Tibial nerve (tissue), 4 donors: ENCODE measurements at regions not wholly inside any gene's neighbourhood (a gene's known extent, or its start where the extent isn't known, plus 50 kb on each side); places are given as distances from the start of the nearest gene placed in this dataset.

Experiments used
- DNase-seq, 2 donors: peaks; one replicate each; pipeline ENCODE4 v3.0.0-alpha.2; 2019; ENCODE audit warnings: low spot score in 2 of 2
- H3K27ac ChIP-seq, 4 donors: fragments of 200-600 bp; sonication (generic) in 3 of 4; one replicate each; pipeline ENCODE4 v1.5.1; 2017 to 2019; ENCODE audit warnings: mild to moderate bottlenecking in 1 of 4
- H3K27me3 ChIP-seq, 2 donors: fragments of 200-600 bp; sonication (generic) in 1 of 2; one replicate each; pipeline versions ENCODE4 v1.5.1 to v1.6.0; 2017 to 2019
- H3K36me3 ChIP-seq, 3 donors: fragments of 200-600 bp; sonication (generic); one replicate each; pipeline ENCODE4 v1.5.1; 2018 to 2019
- H3K4me1 ChIP-seq, 4 donors: fragments of 200-600 bp; sonication (generic) in 3 of 4; one replicate each; pipeline ENCODE4 v1.5.1; 2017 to 2019
- H3K4me3 ChIP-seq, 4 donors: fragments of 200-600 bp; sonication (generic) in 3 of 4; one replicate each; pipeline ENCODE4 v1.5.1; 2017 to 2019; ENCODE audit warnings: mild to moderate bottlenecking in 1 of 4, moderate library complexity in 1 of 4
- H3K9me3 ChIP-seq, 4 donors: fragments of 200-600 bp; sonication (generic) in 3 of 4; one replicate each; pipeline ENCODE4 v1.5.1; 2017 to 2019
- EP300 ChIP-seq, 2 donors: sonication (generic); formaldehyde crosslinking; IDR thresholded peaks; one replicate each; pipeline ENCODE4 v1.6.1; 2017; ENCODE audit warnings: antibody characterized with exemption in 2 of 2, mild to moderate bottlenecking in 1 of 2
- POLR2A ChIP-seq, 2 donors: fragments of 450-650 bp; IDR thresholded peaks; one replicate each; pipeline ENCODE4 v1.6.1; 2017; ENCODE audit warnings: antibody characterized with exemption in 2 of 2, mild to moderate bottlenecking in 2 of 2, moderate library complexity in 2 of 2
- WGBS, 2 donors: methylation state at CpG; one replicate each; pipeline ENCODE4 v1.1.5; 2018; 5-methylcytosine and 5-hydroxymethylcytosine counted together
- TF ChIP-seq, protein P1 (sequence below), 5 experiments: fragments of 200-600 bp in 3 of 5; fragments of 450-650 bp in 2 of 5; sonication (generic) in 3 of 5; IDR thresholded peaks; one replicate each; pipeline ENCODE4 v1.5.1; 2016 to 2019; ENCODE audit warnings: antibody characterized with exemption in 5 of 5, mild to moderate bottlenecking in 3 of 5, moderate library complexity in 2 of 5

DNA sequence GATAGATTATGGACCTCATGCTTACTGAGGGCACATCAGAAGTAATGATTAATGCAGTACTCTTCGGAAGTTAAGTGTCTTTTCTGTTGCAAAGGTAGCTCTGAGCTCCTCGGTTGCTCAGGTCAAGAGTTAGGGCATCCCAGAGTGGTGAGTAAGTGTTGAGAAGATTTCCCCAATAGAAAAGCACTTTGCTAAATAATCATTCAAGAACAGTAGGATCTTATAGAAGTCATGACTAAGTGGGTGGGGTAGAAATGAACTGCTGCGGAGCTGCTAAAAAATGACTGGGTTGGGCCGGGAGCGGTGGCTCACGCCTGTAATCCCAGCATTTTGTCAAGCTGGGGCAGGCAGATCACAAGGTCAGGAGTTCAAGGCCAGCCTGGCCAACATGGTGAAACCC, 648.6 kb upstream of the CAMK1G start:
- Histone ChIP-seq H3K9me3 (no peaks in the 10 kb centered on the region), H3K27me3 (no peaks in the 10 kb centered on the region), H3K36me3 (no peaks in the 10 kb centered on the region), H3K4me1 (no peaks in the 10 kb centered on the region), H3K27ac (no peak overlapping the region), H3K4me3 (no peak overlapping the region)
- TF ChIP-seq POLR2A (IDR thresholded peaks at IDR 0.05) = no peak
- TF ChIP-seq, protein P1, sequence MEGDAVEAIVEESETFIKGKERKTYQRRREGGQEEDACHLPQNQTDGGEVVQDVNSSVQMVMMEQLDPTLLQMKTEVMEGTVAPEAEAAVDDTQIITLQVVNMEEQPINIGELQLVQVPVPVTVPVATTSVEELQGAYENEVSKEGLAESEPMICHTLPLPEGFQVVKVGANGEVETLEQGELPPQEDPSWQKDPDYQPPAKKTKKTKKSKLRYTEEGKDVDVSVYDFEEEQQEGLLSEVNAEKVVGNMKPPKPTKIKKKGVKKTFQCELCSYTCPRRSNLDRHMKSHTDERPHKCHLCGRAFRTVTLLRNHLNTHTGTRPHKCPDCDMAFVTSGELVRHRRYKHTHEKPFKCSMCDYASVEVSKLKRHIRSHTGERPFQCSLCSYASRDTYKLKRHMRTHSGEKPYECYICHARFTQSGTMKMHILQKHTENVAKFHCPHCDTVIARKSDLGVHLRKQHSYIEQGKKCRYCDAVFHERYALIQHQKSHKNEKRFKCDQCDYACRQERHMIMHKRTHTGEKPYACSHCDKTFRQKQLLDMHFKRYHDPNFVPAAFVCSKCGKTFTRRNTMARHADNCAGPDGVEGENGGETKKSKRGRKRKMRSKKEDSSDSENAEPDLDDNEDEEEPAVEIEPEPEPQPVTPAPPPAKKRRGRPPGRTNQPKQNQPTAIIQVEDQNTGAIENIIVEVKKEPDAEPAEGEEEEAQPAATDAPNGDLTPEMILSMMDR (IDR thresholded peaks at IDR 0.05) = no peak
- TF ChIP-seq EP300 (IDR thresholded peaks at IDR 0.05) = no peak
- 83 to 85% methylated on average over 6 of the region's 6 CpGs for WGBS, 2 donors
- no peak for DNase-seq

DNA sequence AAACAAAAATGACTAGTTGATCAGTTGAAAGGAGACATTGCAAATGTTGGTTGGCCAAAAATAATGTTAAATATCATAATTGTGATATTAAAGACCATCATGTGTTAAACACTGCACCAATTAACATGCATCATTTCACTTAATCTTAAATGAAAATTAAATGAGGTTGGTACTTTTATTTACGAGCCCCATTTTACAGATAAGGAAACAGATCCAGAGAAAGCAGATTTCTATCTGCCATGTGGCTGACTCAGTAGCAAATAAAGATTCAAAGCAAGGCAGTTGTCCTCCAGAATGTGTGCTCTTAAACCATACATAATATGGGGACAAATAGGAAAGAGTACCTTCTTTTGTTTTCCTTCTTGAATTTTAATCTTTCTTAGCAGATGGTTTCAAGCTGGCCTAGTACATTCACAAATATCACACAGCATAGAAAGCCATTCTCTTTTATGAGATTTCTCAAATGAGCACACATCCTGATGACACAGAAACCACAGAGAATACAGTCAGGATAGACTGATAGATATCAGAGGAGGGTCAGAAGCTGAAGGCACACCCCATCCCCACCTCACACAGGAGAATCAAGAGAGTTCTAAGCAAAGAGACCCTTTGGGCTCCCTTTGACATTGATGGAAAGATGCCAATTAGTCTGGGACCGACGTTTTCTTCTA, 647.9 kb upstream of the CAMK1G start:
- TF ChIP-seq, protein P1 (IDR thresholded peaks at IDR 0.05) = no peak
- TF ChIP-seq POLR2A (IDR thresholded peaks at IDR 0.05) = no peak
- TF ChIP-seq EP300 (IDR thresholded peaks at IDR 0.05) = no peak
- 41 to 49% methylated on average over 3 of the region's 3 CpGs for WGBS, 2 donors
- no peak for DNase-seq
- Histone ChIP-seq H3K4me3 (no peak overlapping the region), H3K36me3 (no peaks in the 10 kb centered on the region), H3K4me1 (no peaks in the 10 kb centered on the region), H3K27ac (no peak overlapping the region), H3K27me3 (no peaks in the 10 kb centered on the region), H3K9me3 (no peaks in the 10 kb centered on the region)

DNA sequence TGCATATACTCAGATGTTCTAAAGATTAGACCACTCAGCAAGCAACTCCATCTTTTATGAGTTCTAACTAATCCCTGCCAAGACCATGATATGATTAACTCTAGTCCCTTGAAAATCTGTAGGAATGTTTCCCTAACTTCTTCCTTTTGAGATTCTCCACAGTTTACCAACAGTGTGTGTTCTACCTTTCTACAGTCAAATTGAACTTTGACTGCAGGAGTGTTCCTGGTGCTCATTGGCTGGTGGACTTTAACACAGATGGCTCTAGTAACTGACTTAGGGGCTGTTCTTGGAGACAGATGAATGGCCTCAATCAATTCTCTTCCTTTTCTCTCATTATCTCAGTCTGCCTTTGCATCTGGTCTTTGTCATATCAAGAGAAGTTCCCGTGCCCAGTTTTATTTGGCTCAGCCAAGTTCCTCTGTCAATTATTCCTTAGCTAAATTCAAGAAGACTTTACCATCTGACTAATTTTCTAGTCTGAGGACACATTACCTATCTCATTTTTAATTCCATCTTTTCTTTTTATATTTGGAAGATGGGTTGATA, 643.9 kb upstream of the CAMK1G start:
- no peaks in the 10 kb centered on the region for H3K4me1 ChIP-seq
- 38 to 44% methylated on average over 1 of the region's 1 CpG for WGBS, 2 donors
- no peak overlapping the region for H3K27ac ChIP-seq

DNA sequence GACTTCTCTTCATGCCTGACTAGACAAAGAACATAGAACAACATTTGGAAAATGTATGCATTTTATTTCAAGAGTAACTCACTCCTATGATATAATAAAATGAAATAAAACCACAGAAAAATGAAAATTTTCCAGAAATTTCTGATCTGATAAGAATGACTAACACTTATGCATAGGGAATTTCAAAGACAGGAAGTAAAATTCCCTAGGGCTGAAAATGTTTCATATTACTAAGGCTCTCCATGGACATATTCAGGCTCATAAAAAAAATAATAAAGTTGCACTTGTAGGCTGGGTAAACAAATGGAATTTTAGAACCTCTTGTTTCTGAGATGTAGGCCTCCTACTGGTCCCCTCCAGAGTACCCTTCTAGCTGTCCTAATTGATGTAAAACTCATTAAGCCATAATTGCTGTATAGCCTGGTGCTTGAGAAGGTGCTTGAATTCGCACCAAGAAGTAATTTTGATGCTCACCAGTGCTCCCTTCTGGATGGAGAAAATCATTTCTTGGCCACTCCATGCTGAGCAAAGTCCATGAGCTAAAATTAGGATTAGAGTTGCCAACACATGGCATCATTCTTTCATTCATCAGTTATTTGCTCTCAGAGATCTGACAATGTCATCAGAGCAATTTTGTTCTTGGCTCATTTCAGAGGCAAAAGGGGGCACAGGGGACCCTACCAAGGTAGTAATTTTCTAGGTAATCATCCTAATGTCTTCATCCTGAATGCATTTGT, 641.0 kb upstream of the CAMK1G start:
- no peak for TF ChIP-seq EP300 (IDR thresholded peaks at IDR 0.05)
- TF ChIP-seq, protein P1 (IDR thresholded peaks at IDR 0.05) = no peak
- TF ChIP-seq POLR2A (IDR thresholded peaks at IDR 0.05) = no peak
- H3K9me3 ChIP-seq = no peaks in the 10 kb centered on the region
- H3K27ac ChIP-seq = no peak overlapping the region
- DNase-seq = no peak
- H3K27me3 ChIP-seq = no peaks in the 10 kb centered on the region
- no peaks in the 10 kb centered on the region for H3K4me1 ChIP-seq
- no peak overlapping the region for H3K4me3 ChIP-seq
- H3K36me3 ChIP-seq = no peaks in the 10 kb centered on the region
- 86 to 89% methylated on average over 1 of the region's 1 CpG for WGBS, 2 donors

More for the DNA sequence above, 643.9 kb upstream of the CAMK1G start:
- no peak for TF ChIP-seq EP300 (IDR thresholded peaks at IDR 0.05)
- TF ChIP-seq, protein P1 (IDR thresholded peaks at IDR 0.05) = no peak
- TF ChIP-seq POLR2A (IDR thresholded peaks at IDR 0.05) = no peak
- Histone ChIP-seq H3K27me3 (no peaks in the 10 kb centered on the region), H3K9me3 (no peaks in the 10 kb centered on the region), H3K4me3 (no peak overlapping the region), H3K36me3 (no peaks in the 10 kb centered on the region)
- no peak for DNase-seq

DNA sequence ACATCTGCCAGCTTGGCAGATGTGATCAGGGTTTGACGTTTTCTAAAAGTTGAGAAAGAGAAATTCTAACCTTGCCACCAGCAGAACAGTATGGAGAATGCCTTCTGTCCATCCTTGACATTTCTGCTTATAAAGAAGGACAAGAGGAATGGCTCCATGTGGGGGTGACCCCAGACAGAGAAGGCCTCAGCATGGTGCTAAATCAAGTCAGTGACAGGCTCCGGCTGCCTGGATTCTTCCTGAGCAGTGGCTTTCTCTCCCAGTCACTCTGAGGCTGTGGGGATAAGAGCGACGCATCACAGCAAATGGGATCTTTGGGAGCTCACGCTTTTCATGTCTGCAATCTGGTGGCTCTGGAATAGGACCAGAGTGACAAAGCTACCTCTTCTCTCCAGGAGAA, 640.2 kb upstream of the CAMK1G start:
- TF ChIP-seq POLR2A (IDR thresholded peaks at IDR 0.05) = no peak

More for the DNA sequence above, 640.2 kb upstream of the CAMK1G start:
- no peak overlapping the region for H3K4me3 ChIP-seq
- H3K36me3 ChIP-seq = no peaks in the 10 kb centered on the region
- H3K4me1 ChIP-seq = no peaks in the 10 kb centered on the region
- no peak overlapping the region for H3K27ac ChIP-seq
- H3K27me3 ChIP-seq = no peaks in the 10 kb centered on the region
- no peaks in the 10 kb centered on the region for H3K9me3 ChIP-seq
- 85 to 92% methylated on average over 5 of the region's 5 CpGs for WGBS, 2 donors
- DNase-seq = no peak
